ENCODE measurements at regions not wholly inside any gene's neighbourhood (a gene's known extent, or its start where the extent isn't known, plus 50 kb on each side); places are given as distances from the start of the nearest gene placed in this dataset.

GRCh38 chrX:96480081-96480480 lies 204.6 kb upstream of the DIAPH2 start:
- TF ChIP-seq CTCF (IDR thresholded peaks at IDR 0.05) (no peak), ZFX (IDR thresholded peaks at IDR 0.05; ENCODE audit: borderline replicate concordance) (no peak)

All from 22Rv1 (cell line).